Stimulated activated CD8-positive, alpha-beta memory T cell treated with anti-CD3 and anti-CD28 coated beads, Interleukin-15, amount 100 ng/mL, for 24 hours (primary cell): ENCODE measurements at regions not wholly inside any gene's neighbourhood (a gene's known extent, or its start where the extent isn't known, plus 50 kb on each side); places are given as distances from the start of the nearest gene placed in this dataset.

ENCODE experiments used
- DNase-seq: peaks from one replicate; pipeline ENCODE4 v3.0.0-alpha.2; 2020; ENCODE audit warnings: low read depth

DNA sequence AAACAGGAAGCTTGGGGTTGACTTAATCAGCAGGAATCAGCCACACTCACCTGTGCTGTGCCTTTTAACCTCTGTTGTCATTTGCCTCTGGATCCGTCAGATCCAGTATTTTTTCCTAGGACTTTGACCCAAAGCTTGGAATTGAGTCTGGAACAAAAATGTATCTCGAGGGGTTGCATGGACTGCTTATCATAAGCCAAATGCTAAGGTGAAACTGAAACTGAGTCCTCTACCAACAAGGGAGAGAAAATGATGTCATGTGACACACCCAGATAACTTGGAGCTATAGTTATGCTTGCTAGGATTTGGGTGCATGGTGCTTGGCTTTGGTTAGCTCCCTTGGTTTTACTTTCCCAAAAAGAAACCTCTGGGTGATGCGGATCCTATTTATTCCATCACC lies 2158.6 kb upstream of the PIK3C3 start:
- DNase-seq: no peak

DNA sequence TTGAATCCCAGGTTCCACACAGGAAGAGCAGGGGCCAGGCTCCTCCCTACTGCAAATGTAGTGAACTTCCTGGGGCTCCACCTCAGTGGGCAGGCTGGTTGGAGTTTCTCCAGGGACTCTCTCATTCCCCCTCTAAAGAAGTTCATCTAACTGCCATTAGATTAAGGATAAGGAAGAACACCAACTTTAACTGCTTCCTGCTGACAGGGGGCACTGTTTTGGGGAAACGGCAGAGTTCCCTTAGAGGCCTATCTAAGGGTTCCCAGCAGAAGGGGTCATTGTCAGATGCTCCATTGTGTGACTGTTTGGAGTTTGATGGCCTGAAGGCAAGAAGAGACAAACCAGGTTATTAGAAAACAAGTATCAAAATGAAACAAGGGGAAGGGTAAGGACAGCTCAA lies 2159.7 kb upstream of the PIK3C3 start:
- no peak for DNase-seq

- DNase-seq: no peak
These were observed 2161.4 kb upstream of the PIK3C3 start for GRCh38 chr18:39793609-39794008.

DNA sequence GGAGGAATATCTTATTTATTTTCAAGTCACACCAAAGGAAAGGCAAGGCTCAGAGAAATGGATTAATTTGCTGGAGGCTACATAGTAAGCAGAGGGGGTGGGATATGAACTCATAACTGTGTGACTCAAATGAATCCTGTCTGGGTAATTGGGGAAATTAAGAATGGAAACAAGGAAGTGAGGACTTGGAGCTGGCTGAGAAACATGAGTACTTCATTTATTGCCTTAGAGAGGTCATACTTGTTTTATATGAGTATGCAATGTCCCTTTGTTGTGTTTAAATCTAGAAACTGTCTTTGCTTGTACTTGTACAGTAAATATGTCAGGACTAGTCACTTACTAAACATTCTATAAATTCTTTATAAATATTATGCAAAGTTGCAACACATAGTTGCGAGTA lies 2166.7 kb upstream of the PIK3C3 start:
- no peak for DNase-seq

DNA sequence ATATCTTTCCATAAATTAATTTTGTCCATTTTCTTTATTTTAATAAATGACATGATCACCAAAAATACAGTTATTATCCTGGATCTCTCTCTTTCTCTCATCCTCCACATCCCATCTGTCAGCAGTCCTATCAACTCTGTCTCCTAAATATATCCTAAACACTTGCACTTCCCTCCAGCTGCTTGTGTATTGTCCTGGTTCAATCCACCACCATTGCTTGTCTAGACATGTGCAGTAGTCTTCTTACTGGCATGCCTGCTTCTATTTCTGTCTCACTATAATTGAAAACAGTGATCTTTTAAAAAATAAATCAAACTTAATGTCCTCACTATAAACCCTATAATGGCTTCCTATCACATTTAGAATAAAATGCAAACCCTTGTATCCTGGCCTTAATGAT lies 2168.6 kb upstream of the PIK3C3 start:
- no peak for DNase-seq

GRCh38 chr18:39784541-39784940 lies 2170.5 kb upstream of the PIK3C3 start:
- DNase-seq: no peak

- DNase-seq: no peak
These were observed 2173.5 kb upstream of the PIK3C3 start for GRCh38 chr18:39781565-39781964.

DNA sequence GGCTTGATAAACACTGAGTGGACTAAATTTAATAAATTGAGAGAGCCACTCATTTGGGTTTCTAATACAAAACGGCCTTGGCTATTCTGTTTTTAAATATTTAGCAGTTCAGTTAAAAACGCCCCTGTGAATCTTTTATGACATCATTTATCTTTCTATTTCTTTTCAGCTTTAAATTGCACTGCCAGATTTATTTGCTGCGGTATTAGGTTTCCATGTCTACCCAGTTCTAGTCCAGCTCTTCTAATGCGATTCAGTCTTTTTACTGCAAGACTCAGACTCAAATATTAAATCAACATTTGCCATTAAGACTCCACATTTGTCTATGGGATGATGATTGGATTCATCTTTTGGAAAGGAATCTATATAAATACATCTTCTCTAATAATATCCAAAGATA lies 2174.3 kb upstream of the PIK3C3 start:
- DNase-seq: no peak

GRCh38 chr18:39779926-39780325 lies 2175.1 kb upstream of the PIK3C3 start:
- no peak for DNase-seq

- no peak for DNase-seq
These were observed 2178.3 kb upstream of the PIK3C3 start for GRCh38 chr18:39776766-39777165.

GRCh38 chr18:39774957-39775598 lies 2180.0 kb upstream of the PIK3C3 start:
- DNase-seq: no peak

- DNase-seq: no peak
These were observed 2181.4 kb upstream of the PIK3C3 start for GRCh38 chr18:39773646-39774045.

- DNase-seq: no peak
These were observed 2182.7 kb upstream of the PIK3C3 start for GRCh38 chr18:39772155-39772919.

DNA sequence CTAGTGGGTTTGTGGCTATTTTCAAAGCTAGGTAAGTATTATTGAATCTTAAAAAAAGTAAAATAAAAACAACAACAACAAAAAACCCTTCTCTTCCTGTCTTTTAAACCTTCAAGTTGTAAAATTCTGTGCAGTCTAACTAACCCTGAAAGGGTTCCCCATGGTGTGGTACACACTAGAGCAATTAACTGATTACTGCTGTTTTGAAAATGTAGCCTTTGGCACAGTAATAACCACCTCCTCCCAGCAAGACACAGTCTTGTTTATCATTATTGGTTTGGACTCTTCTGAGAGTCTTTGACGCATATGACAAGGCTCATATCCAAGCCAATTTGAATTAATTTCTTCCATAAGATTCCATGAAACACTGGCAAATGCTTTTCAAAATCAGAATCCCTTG lies 2184.6 kb upstream of the PIK3C3 start:
- DNase-seq: no peak

DNA sequence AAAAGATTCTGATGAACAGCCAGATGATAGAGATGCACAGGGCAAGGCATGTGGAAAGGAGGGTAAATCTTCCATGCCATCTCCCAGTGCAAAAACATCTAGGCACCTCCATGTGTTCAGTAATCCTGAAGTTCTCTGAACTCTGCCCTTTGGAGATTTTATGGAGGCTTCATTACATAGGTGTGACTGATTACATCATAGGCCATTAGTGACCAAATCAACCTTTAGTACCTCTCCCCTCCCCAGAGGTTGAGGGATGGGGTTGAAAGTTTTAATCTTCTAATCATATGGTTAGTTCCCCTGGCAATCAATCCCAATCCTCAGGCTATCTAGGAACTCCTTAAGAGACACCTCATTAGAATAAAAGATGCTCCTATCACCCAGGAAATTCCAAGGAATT lies 2190.2 kb upstream of the PIK3C3 start:
- no peak for DNase-seq

GRCh38 chr18:39761273-39761672 lies 2193.8 kb upstream of the PIK3C3 start:
- DNase-seq: no peak

DNA sequence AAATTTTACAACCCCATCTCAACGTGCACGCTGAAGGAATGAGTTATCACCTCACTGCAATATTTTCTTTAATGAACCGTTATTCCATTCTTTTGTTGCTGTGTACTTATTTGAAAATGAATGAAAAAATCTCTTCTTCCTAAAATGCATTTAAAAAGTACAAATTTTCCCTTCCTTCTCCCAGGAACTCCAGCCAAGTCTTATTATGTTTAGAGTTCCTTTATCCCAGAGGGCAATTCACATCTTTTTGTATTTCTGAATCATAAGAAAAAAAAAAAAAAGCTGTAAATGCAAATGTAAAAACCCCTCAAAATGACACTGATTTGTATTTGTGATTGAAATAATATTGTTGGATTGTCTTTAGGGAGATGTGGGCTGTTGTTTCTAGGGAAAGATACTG lies 2194.3 kb upstream of the CELF4 start:
- no peak for DNase-seq

- DNase-seq: no peak
These were observed 2187.6 kb upstream of the CELF4 start for GRCh38 chr18:39753178-39753577.

DNA sequence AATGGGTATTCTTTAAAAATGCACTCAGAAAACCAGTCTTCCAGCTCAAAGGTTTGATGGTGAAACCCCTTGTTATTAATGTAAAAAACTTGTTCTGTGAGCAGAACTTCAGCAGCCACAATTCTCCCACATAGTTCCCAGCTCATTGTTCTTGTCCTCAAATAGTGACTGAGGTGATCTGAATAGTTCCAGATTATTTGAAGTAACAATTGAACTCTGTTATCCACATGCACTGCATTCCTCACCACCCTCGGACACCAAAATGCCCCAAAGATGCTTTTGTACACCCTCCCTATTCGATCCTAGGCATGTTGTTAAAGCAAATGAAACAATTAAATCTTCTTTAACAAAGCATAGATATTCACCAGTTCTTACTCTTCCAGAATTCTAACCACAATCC lies 2186.8 kb upstream of the CELF4 start:
- DNase-seq: no peak

- DNase-seq: no peak
These were observed 2186.3 kb upstream of the CELF4 start for GRCh38 chr18:39751921-39752320.

- no peak for DNase-seq
These were observed 2185.6 kb upstream of the CELF4 start for GRCh38 chr18:39751161-39751560.

DNA sequence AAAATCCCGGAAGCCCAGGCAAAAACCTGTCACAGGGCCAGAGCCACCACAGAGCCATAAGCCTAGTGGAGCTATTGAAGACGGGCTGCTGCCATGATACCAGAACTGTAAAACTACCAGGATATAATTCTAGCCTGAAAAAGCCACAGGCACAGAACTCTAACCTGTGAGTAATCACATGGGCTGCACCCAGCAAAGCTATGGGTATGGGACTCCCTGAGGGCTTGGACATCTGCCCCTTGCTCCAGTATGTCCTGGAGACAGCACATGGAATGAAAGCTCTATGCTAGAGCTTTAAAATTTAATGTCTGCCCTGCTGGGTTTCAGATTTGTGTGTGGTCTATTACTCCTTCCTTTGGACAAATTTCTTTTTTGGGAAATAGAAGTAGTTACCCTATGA lies 2183.6 kb upstream of the CELF4 start:
- no peak for DNase-seq

DNA sequence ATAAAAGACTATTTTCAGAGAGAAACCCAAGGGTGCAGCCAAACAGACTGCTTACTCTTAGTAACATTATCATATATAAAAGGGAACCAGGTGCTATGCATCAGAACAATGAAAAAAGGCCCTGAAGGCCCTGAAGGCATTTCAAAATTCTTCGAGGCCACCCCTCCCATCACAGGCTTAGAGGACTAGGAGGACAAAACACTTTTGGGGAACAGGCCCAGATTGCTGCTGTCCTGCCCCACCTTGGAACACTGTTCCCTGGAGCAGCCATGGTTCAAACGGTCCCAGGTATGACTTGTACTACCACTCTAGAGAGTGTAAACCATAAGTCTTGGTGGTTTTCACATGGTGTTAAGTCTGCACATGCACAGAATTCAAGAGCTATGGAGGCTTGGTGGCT lies 2183.1 kb upstream of the CELF4 start:
- DNase-seq: no peak

DNA sequence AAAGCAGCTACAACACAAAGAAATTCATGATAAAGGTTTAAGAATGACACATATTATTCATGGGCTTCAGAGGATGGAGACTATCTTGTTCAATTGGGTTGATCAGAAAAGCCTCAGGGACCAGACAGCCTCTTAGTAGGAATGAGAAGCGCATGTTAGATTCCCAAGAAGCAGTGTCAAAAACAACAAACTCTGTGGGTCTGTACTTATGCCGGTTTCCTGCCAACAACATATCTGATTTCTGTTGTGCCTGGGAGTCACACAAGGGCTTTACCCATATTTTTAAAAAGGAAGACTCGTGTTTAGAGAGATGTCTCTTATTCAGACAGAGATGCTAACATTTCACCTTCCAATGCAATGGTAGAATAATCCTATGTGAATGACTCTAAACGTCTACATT lies 2180.6 kb upstream of the CELF4 start:
- no peak for DNase-seq
